ENCODE measurements at regions not wholly inside any gene's neighbourhood (a gene's known extent, or its start where the extent isn't known, plus 50 kb on each side); places are given as distances from the start of the nearest gene placed in this dataset.
"Not testable (repeated sequence)": the region's sequence is repeated elsewhere in the genome, so short reads cannot be mapped to it uniquely, and the experiment has no call there.

- Histone ChIP-seq H3K4me1 (no peaks in the 10 kb centered on the region), H3K36me3 (no peaks in the 10 kb centered on the region), H3K27me3 (no peaks in the 10 kb centered on the region), H3K4me3 (no peak overlapping the region), H3K9me3 (no peaks in the 10 kb centered on the region), H3K27ac (no peak overlapping the region)
- TF ChIP-seq CTCF (IDR thresholded peaks at IDR 0.05) (no peak), POLR2AphosphoS5 (IDR thresholded peaks at IDR 0.05; ENCODE audit: insufficient read depth in 1 of 2, low read depth in 1 of 2) (no peak), POLR2A (IDR thresholded peaks at IDR 0.05) (no peak)
- intact Hi-C loops (cut with DNase I), result no loop called here
- DNase-seq (ENCODE audit: extremely low spot score in 2 of 2), result no peak
Measured at GRCh38 chr12:25681580-25681979, 128.5 kb upstream of the LMNTD1 start.

GRCh38 chr12:25682421-25682820 lies 129.3 kb upstream of the LMNTD1 start:
- Histone ChIP-seq H3K27me3 (no peaks in the 10 kb centered on the region), H3K9me3 (no peaks in the 10 kb centered on the region), H3K4me1 (no peaks in the 10 kb centered on the region), H3K4me3 (no peak overlapping the region), H3K27ac (no peak overlapping the region), H3K36me3 (no peaks in the 10 kb centered on the region)
- intact Hi-C loops (cut with DNase I), result no loop called here
- TF ChIP-seq POLR2A (IDR thresholded peaks at IDR 0.05), result no peak
- no peak for TF ChIP-seq CTCF (IDR thresholded peaks at IDR 0.05)
- TF ChIP-seq POLR2AphosphoS5 (IDR thresholded peaks at IDR 0.05; ENCODE audit: insufficient read depth in 1 of 2, low read depth in 1 of 2), result no peak
- no peak for DNase-seq (ENCODE audit: extremely low spot score in 2 of 2)

GRCh38 chr12:25684070-25684469 lies 131.0 kb upstream of the LMNTD1 start:
- TF ChIP-seq POLR2A (IDR thresholded peaks at IDR 0.05) (no peak), POLR2AphosphoS5 (IDR thresholded peaks at IDR 0.05; ENCODE audit: insufficient read depth in 1 of 2, low read depth in 1 of 2) (no peak), CTCF (IDR thresholded peaks at IDR 0.05) (no peak)
- Histone ChIP-seq H3K27ac (no peak overlapping the region), H3K36me3 (no peaks in the 10 kb centered on the region), H3K4me1 (no peaks in the 10 kb centered on the region), H3K4me3 (no peak overlapping the region), H3K9me3 (no peaks in the 10 kb centered on the region), H3K27me3 (no peaks in the 10 kb centered on the region)
- no peak for DNase-seq (ENCODE audit: extremely low spot score in 2 of 2)
- intact Hi-C loops (cut with DNase I), result no loop called here

- Histone ChIP-seq H3K9me3 (no peaks in the 10 kb centered on the region), H3K4me1 (no peaks in the 10 kb centered on the region), H3K27ac (no peak overlapping the region), H3K4me3 (no peak overlapping the region), H3K36me3 (no peaks in the 10 kb centered on the region), H3K27me3 (no peaks in the 10 kb centered on the region)
- DNase-seq (ENCODE audit: extremely low spot score in 2 of 2), result no peak
- intact Hi-C loops (cut with DNase I), result no loop called here
- TF ChIP-seq POLR2A (IDR thresholded peaks at IDR 0.05) (no peak), POLR2AphosphoS5 (IDR thresholded peaks at IDR 0.05; ENCODE audit: insufficient read depth in 1 of 2, low read depth in 1 of 2) (no peak), CTCF (IDR thresholded peaks at IDR 0.05) (no peak)
Measured at GRCh38 chr12:25686351-25686750, 133.3 kb upstream of the LMNTD1 start.

GRCh38 chr12:25687226-25687625 lies 134.1 kb upstream of the LMNTD1 start:
- DNase-seq (ENCODE audit: extremely low spot score in 2 of 2), result no peak
- Histone ChIP-seq H3K9me3 (no peaks in the 10 kb centered on the region), H3K27me3 (no peaks in the 10 kb centered on the region), H3K27ac (no peak overlapping the region), H3K4me3 (no peak overlapping the region), H3K36me3 (no peaks in the 10 kb centered on the region), H3K4me1 (peaks cover 6% of the 10 kb centered on the region)
- intact Hi-C loops (cut with DNase I), result no loop called here
- no peak for TF ChIP-seq CTCF (IDR thresholded peaks at IDR 0.05)
- no peak for TF ChIP-seq POLR2AphosphoS5 (IDR thresholded peaks at IDR 0.05; ENCODE audit: insufficient read depth in 1 of 2, low read depth in 1 of 2)
- TF ChIP-seq POLR2A (IDR thresholded peaks at IDR 0.05), result no peak

DNA sequence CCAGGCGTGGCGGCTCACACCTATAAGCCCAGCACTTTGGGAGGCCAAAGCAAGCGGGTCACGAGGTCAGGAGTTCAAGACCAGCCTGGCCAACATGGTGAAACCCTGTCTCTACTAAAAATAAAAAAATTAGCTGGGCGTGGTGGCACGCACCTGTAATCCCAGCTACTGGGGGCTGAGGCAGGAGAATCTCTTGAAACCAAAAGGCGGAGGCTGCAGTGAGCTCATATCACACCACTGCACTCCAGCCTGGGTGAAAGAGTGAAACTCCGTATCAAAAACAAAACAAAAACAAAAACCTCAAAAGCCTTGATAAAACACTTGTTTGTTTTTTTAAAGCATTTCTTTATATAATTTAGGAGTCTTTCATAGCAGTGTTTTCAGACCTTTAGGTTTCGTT lies 135.8 kb upstream of the LMNTD1 start:
- H3K9me3 ChIP-seq; intact Hi-C loops (cut with DNase I); H3K27ac ChIP-seq; H3K4me3 ChIP-seq; DNase-seq (ENCODE audit: extremely low spot score in 2 of 2); H3K27me3 ChIP-seq; H3K36me3 ChIP-seq: not testable (repeated sequence)
- peaks cover 22% of the 10 kb centered on the region for H3K4me1 ChIP-seq
